ENCODE measurements at regions not wholly inside any gene's neighbourhood (a gene's known extent, or its start where the extent isn't known, plus 50 kb on each side); places are given as distances from the start of the nearest gene placed in this dataset.

DNA sequence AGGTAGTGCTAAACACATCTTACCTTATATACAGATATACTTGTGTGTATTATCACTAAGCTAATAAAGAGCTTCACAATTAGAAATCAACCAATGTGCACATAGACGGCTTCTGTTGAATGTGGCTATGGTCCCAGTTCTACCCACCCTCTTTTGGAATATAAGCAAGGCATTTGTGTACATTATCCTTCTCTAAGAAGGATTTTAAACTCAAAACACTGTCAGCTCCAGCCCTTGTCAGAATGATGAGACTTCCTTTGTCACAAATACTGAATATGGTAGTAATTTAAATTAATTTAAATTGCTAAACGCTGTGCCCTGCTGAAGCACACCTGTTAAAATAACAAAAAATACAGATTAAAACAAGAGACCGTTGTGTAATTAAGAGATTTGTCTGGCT, 107.9 kb upstream of the GRAMD2B start:
- no peak for DNase-seq

DNA sequence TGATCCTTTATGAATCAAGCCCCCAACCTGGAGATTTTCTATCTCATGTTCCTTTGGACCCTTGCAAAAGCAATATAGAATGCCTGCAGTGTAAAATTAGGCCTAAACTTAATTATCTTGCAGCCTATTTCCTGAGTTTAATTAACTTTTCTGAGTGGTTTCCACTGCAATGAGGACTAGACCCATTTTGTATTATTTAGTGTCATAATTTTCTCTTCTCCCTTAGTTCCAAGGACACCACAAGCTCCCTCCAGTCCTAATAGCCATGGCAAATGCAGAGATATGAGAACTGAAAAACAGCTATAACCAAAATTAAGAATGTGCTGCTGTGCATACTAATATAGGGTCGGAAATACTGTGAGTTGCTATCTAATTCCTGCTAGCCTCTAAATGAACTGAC, 90.9 kb upstream of the GRAMD2B start:
- DNase-seq: no peak

DNA sequence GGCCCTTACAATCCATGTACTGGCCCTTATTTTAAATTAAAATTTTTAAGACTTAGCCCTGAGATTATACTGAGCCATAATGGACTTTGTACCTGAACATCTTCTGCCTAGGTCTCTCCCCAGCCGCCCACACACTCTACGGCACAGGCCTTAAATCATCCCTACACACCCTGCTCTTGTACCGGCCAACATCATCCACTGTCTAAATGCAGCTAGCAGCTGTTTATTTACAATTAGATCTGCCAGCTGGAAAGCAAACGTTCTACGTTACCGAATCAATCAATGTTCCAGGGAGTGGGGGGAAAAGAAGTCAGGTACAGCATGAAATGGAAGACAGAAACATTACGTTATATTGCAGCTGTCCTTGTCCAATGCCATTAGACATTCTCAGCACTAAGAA, 88.4 kb upstream of the GRAMD2B start:
- DNase-seq: no peak

- DNase-seq: no peak
These were observed 87.3 kb upstream of the GRAMD2B start for GRCh38 chr5:126335886-126336285.

DNA sequence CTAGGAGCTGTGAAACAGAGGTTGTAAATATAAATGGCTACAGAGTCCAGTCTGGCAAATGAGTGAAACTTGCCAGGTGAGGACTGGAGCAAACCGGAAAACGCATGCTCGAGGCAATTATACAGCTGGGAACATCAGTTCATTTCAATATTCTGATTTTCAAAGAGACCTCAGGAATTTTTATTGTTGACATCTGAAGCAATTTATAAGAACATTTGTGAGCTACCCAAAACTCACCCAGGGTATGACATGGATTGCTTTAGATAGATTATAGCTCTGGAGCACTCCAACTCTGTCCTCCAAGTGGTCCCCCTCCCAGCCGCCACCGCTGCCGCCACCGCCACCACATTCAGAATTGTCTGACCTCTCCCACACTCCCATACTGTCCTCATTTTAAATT, 84.6 kb upstream of the GRAMD2B start:
- DNase-seq: no peak

DNA sequence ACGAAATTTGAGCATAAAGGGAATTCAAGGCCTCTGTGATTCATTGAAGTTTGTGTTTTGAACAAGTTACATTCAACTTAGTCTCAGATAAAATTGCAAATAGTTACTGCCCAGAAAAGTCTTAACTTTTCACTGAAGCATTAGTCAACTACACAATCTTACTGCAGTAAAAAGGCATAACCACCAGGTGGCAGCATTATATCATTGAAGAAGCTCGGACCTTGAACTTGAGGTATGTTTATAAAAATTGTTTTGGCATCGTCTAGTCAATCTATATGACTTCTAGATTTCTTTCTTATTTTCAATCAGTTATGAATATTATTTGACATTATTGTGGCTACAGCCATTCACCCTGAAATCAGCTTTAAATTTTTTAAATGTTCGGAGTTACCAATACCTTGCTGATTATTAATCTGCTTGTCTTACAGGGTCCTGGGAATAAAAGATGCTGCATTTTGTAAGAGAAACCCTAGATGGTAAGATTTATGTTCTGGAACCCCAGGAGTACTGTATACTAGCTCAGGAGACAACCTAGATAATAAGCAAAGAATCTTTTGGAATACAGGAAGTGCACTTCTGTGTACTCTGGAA, 83.9 kb upstream of the GRAMD2B start:
- no peak for DNase-seq

DNA sequence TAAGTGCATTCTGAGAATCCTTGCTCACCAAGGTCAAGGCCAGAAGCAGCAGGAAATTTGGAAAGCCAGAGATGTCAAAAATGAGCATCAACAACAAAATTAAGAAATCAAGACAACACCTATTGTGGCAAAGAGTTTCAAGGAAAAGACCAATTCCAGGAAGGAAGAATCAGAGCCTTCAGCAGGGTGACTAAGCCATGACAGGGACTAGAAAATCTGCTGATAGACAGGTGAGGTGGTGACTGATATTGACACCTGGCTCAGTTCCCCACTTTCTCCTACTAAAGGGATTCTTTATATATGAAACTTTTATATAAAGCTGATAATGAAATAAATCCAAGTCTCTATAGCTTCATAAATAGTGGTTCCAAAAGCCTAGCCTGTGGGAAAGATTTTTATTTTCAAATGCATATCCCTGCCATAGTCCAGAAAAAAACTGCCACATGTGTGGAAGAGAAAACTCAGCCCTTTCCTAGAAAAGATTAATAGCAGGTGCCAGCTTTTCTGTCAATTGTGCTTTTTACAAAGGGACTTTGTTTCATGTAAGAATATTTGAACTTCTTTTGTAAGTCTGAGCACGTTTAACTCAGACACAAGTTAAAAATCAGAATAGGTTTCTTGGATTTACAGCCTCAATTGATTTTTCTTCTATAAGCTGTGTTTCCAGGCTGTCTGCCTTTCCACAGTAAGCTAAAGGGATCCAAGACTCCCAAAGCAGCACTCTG, 81.1 kb upstream of the GRAMD2B start:
- no peak for DNase-seq

GRCh38 chr5:126348855-126349635, 74.2 kb upstream of the GRAMD2B start:
- DNase-seq: no peak

DNA sequence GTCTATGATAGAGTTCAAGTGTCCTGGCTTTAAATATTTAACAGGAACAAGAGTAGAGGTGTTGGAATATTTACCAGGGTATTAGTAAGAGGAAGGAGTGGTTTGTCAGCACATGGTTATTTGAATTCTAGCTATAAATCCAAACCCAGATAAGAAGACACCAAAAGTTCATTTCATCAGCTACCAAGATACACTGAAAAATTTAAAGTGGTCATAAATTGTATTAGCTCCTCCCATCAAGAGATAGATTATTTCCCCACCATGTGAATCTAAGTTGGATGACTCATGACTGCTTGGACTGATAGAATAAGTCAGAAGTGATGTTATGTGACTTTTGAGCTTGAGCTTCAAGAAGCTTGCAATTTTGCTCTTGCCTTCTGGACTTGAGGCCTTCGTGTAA, 72.1 kb upstream of the GRAMD2B start:
- no peak for DNase-seq

DNA sequence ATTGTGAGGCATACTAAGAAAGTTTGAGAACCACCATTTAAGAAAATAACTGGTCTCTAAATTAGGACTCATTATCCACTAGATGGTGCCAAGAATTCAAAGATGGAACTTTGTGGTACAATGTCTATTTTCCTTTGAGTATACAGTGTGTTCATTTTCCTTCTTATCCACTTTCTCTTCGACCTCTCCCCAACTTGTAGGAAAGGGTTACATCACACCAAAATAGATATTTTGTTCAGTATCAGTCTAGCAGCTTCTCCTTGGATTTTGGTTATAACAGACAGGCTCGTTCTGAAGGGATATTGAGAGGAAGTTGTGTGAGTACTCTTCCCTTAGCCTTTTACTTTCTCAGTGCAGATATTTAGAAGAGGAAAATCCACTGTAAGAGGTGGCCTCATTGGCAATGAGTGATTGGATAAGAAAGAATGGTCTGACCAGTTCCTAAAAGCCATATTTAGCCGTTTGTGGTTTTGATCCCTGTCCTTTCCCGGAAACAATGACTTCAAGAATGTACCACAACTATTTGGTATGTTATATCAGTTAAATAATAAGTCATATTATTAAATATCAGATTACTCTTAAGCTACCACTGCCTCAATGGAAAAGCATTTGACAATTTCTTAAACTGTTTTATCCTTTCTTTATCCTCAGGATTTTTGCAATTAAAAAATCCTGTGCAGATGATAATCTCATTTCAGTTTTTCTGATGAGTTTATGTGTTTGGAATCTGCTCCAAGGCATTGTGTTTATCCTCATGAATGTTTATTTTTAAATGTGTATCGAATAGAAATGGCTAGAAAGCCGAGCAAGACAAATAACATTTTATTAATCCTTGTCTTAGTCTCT, 69.0 kb upstream of the GRAMD2B start:
- no peak for DNase-seq

DNA sequence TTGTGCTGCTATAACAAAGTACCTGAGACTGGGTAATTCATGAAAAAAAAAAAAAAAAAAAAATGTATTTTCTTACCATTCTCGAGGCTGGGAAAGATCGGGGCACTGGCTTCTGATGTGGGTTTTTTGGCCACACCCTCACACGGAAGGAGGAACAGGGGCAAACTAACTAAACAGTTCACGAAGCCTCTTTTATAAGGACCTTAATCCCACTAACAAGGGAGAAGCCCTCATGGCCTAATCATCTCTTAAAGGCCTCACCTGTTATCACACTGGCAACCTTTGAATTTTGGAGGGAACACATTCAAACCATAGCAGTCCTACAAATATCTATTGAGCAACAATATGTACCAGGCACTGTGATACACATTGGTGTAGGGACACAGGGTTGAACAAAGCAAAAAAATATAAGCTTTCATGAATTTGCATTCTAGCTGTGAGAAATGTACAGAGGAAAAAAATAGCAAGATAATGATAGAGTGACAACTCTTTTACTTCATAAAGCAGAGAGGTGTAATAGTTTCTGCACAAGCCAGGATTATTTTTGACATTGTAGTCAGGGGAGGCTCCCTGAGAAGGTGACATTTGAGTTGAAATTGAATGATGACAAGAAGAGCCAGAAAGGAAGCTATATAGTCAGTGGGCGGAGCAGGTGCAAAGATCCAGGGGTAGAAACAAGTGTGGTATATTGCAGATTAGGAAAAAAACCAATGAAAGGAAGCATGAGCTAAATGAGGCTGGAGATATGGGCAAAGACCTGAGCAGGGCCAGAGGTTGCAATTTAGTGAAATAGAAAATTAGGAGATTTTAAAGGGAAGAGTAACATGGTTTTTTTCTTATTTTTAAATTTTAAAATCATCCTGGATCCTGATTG, 68.1 kb upstream of the GRAMD2B start:
- no peak for DNase-seq

DNA sequence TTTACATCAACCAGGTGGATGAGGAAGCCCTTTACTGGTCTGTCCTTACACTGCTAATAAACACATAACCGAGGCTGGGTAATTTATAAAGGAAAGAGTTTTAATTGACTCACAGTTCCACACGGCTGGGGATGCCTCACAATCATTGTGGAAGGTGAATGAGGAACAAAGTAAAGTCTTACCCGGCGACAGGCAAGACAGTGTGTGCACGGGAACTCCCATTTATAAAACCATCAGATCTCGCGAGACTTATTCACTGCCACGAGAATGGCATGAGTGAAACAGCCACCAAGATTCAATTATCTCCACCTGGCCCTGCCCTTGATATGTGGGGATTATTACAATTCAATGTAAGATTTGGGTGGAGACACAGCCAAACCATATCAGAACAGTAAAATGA, 67.3 kb upstream of the GRAMD2B start:
- no peak for DNase-seq

- no peak for DNase-seq
These were observed 65.4 kb upstream of the GRAMD2B start for GRCh38 chr5:126357585-126358342.

DNA sequence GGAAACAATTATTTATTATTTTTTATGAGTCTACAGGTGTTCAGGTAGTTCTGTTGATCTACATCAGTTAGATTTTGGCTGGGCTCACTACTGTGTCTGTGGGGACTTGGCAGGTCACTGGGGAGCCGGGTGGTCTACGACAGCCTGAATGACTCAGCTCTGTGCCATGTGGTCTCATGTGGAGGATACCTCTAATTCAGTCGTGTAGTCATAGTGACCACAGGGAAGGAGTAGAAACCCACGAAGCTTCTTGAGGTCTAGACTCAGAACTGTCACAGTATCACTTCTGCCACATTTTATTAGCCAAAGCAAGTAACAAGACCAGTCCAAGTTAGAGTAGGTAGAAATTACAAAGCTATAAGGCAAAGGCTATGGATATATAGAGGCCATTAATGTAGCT, 64.7 kb upstream of the GRAMD2B start:
- DNase-seq: no peak

DNA sequence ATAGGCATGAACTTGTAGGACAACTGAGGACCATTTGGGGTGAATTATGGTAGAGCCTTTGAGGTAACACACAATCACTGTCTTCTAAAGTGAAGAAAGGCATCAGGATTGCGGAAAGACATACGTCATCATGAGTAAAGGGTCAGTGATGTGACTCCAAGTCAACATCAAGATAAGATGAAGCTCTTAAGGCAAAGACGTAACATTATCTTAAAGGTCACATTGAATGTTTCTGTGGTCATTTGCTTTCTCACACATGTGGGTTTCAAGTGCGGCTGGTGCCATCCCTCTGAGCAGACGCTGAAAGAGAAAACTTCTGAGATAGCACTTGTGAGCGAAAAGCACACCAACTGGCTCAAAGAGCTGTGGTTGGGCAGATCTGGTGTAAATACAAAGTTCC, 63.3 kb upstream of the GRAMD2B start:
- DNase-seq: no peak

- DNase-seq: no peak
These were observed 62.7 kb upstream of the GRAMD2B start for GRCh38 chr5:126360467-126360866.

DNA sequence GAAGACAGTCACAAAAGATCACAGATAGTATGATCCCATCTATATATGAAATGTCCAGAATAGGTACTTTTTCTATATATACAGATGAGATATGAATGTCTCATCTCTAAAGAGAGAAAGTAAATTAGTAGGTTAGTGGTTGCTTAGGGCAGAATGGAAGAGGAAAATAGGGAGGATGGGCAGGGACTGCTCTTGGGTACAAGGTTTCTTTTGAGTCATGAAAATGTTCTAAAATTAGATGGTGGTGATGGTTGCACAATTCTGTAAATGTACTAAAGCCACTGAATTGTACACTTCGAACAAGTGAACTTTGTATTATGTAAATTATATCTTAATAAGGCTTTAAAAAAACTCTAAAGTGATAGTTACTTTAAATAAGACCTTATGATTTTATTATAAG, 59.6 kb upstream of the GRAMD2B start:
- DNase-seq: no peak

DNA sequence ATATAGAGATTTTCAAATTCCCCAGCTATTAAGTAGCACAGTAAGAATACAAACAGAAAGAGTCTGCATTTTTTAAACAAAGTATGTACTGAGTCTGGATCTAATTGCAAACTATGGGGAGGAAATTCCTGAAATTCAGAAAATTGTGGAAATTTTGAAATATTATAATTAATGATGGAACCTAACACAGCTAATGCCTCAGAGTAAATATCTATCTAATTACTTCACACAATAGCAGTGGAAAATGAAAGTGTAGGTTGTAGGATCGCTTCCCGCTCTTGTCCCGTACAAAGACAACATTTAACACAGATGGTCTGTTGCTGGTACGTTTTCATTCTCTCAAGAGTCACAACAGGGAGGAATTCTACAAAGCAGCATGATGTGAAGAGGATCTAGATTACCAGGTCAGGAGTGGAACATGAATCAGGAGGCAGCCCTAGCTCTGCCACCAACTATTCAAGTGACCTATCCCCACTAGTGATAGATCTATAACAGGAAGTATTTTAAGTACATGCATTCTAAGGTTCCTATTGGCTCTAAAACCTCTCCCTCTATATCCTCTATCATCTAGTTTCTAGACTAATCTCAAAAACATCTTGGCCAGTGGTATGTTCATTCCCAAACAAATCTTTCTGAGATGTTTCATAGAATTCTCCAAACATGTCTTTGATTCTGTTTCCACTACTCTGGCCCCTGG, 58.9 kb upstream of the GRAMD2B start:
- no peak for DNase-seq

DNA sequence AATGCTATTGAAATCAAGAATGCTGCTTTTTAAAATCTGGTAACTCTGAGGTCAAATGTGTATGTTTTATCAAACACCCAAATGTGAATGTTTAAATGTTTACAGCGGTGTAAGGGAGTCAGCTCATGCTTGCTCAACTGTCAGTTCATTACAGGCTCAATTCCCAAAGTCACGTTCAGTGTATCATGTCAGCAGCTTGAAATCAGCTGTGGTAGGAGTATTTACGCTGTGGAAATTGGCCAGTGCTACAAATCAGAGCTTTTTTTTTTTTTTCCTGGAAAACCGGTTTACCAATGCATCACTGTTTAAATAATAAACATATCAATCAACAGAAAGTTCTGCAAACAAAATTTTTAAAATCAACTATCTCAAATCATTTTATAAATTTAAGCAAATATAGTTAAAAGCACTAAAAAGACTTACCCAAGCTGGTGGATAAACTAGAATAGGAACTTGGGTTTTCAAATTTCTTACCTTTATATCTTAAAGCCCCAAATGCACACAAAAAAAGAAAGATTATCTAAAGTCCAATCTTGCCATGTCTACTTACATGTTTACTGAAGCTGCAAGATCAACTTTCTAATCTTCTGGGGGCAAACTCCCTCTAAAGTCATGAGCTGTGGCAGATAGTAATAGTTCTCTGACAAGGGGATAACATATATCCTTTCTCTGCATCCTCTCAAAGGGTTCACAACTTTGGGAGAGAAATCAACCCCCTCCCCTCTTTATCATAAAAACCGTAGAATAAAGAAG, 57.6 kb upstream of the GRAMD2B start:
- no peak for DNase-seq

DNA sequence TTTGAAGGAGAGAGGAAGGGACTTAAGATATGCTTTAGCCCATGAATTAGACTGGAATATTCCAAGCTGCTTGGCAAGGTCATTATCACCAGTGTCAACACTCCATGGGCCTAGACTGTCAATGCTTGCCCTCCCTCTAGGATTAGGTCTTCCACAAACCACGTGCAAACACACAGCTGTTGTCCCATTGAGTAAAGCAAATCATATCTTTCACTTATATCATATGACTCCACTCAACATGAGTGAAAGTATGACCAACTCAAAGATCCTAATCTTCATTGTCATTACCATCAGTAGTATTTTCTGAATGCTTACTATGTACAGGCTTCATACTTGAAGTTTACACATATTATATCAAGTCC, 57.0 kb upstream of the GRAMD2B start:
- DNase-seq: no peak

Measured in KG1 (cell line).